NCI-H1092 treated with DMSO at 0.1 percent for 48 hours (cell line): ENCODE measurements at regions not wholly inside any gene's neighbourhood (a gene's known extent, or its start where the extent isn't known, plus 50 kb on each side); places are given as distances from the start of the nearest gene placed in this dataset.

Experiments used
- DNase-seq: peaks from one replicate; lab custom pipeline; 2025; lab: John Stamatoyannopoulos, UW

GRCh38 chr3:166205158-166205557 is 367.9 kb upstream of the BCHE start:
- no peak for DNase-seq

GRCh38 chr3:166201476-166201875 is 364.3 kb upstream of the BCHE start:
- no peak for DNase-seq

DNA sequence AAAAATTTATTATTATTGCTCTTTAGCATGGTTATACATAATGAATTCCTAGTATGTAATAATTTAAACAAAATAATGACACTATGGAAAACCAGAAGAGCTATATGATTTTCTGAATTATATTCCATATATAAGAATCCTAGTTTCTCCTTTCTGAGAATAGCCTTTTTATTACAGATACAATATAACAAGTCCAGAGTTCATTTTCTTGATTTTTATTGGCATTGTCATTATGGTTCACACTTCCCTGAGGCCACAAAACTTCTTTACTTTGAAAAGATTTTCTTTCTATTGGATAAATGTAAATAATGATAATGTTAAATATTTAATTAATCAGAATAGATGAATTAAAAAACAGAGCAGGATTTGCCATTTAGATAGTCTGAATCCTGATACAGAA is 362.3 kb upstream of the BCHE start:
- no peak for DNase-seq

- no peak for DNase-seq
These were observed 358.6 kb upstream of the BCHE start for GRCh38 chr3:166195808-166196207.

DNA sequence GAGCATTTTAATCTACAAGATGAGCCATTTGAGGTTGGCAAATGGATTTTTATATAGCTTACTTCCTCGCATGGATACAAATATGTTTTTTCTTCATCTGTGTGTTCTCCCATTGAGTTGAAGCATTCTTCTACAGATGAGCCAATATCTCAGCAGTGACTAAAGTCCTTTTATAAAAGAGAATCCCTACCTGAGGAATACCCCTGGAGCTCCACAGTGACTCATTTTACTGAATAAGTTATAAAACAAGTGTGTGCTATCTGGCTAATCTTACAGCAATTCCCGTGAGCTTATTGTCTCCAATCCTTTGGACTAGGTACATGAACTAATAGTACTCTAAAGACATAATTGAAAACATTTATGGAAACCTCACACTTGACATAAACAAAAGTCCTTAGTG is 354.2 kb upstream of the BCHE start:
- DNase-seq, result no peak

- no peak for DNase-seq
These were observed 353.1 kb upstream of the BCHE start for GRCh38 chr3:166190360-166190759.

GRCh38 chr3:166187237-166187636 is 350.0 kb upstream of the BCHE start:
- no peak for DNase-seq

GRCh38 chr3:166186003-166186402 is 348.8 kb upstream of the BCHE start:
- no peak for DNase-seq

DNA sequence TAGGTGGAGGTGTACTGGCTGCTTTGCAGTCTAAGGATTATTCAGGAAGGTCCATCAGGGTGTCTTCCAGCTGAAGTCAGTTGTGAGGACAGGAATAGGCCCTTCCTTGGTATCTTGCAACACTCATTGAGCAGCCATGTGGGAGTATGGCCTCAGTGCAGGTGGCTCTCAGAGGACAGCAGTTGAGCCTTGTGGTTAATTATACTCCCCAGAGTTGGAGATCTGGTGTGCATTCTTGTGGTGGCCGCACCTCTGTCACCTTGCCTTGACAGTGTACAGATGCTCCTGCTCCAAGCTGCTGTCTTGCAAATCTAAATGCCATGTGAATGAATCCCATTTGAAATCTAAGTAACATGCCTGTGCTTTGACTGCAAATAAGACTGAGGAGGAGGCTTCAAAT is 339.9 kb upstream of the BCHE start:
- no peak for DNase-seq

GRCh38 chr3:166171695-166172094 is 334.5 kb upstream of the BCHE start:
- no peak for DNase-seq

DNA sequence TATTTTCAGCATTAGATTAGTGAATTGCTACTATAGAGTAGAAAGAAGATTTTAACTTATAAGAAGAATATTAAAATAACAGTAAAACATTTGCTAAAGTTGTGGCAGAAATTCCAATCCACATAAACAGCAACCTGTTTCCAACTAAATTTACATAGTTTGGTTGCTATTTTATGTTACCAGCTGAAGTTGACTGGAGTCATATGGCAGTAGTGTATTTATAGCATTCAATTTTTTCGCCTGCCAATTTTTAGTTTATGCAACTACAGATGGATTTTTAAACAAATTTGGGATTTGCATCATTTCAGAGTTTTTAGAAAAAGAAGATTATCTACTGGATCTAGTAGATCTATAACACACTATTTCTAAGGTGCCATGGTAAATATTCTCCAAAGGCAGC is 332.5 kb upstream of the BCHE start:
- DNase-seq, result no peak

DNA sequence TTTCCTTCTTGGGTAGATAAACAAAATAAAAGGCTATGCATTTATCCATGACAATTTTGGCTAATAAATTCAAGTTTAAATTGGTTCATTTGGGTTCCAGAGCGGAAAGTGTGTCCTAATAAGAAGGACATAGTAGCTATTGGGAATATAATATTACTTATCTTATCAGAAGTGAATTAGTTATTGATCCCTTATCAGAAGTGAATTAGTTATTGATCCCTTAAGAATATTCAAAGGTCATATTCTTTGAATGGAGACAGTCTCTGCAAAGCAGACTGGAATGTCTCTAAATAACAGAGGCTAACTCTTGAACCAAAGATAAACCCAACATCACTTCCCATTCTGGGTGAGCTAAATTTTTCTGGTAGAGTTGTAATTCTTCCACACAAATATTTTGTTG is 290.7 kb upstream of the BCHE start:
- DNase-seq, result no peak

GRCh38 chr3:166125179-166125578 is 288.0 kb upstream of the BCHE start:
- DNase-seq, result no peak

GRCh38 chr3:166123576-166123975 is 286.4 kb upstream of the BCHE start:
- no peak for DNase-seq

- no peak for DNase-seq
These were observed 285.9 kb upstream of the BCHE start for GRCh38 chr3:166123088-166123487.

GRCh38 chr3:166118049-166118448 is 280.8 kb upstream of the BCHE start:
- no peak for DNase-seq

DNA sequence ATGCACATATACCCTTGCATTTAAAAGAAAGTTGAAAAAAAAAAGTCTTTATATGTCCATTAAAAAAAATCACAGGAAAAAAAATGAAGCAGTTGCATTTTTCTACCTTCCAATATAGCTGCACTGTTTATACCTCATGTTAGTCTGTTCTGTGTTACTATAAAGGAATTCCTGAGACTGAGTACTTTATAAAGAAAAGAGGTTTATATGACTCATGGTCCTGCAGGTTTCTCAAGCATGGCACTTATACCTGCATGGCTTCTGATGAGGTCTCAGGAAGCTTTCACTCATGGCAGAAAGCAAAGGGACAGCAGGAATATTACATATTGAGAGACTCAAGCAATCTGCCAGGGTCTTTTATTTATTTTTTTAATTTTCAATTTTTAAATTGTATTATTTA is 277.2 kb upstream of the BCHE start:
- no peak for DNase-seq

GRCh38 chr3:166111562-166111961 is 274.3 kb upstream of the BCHE start:
- DNase-seq, result no peak

DNA sequence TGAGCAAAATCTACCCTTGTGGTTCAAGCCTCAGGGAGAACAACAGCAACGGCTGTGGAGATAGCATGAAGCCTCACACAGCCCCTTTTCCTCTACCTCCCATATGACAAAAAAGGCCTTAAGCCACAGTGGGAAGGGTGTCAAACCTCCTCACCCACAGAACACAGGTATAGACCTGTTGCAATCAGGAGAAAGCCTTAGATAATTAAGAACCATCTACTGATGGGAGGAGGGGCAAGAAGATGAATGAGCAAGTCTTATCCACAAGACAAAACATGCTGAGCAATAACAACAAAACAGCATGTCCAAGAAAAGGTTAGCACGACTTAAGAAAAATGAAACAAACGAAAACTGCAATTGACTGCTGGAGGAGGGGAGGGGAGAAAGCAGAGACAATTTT is 272.9 kb upstream of the BCHE start:
- no peak for DNase-seq

- no peak for DNase-seq
These were observed 267.7 kb upstream of the BCHE start for GRCh38 chr3:166104938-166105337.

- no peak for DNase-seq
These were observed 263.5 kb upstream of the BCHE start for GRCh38 chr3:166100730-166101129.

DNA sequence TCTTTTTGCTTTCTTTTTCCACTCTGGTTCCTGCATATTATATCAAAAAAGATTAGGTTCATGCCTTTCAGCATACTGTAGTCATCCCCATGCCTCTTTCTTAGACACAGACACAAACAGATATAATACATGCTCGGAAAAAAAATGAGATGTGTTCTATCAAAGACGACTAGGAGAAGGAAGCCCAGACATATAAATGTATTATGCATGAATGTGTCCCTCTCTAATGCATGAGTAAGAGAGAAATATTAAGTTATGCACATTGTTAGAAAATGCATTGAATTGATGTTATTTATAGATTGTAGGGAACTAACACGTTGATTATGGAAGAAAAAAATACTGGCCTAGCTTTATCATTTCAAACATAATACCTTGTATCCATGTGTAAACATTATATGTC is 252.4 kb upstream of the BCHE start:
- no peak for DNase-seq

DNA sequence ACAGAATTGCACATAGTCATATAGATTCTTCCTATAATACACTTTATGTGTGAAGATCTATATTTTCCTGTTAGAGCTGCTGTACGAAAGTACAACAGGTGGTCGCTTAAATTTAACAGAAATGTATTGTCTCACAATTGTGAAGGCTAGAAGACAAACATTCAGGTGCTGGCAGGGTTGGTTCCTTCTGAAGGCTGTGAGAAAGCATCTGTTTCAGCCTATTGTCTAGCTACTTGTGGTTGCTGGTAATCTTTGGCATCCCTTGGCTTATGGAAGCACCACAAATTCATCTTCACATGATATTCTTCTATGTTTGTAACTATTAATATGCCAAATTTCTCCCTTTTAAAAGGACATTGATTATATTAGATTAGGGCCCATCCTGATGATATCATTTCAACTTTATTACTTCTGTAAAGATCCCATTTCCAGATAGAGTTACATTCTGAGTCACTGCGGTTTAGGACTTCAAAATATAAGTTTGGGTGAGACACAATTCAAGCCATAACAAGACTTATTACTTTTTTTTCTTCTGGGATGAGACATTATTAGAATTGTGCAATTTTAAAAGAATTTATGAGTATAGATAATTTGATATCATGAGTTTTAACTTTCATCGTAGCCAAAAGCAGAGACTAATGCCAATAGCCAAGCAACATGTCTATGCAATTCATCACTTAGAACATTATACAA is 248.1 kb upstream of the BCHE start:
- DNase-seq, result no peak

GRCh38 chr3:166080096-166080495 is 242.9 kb upstream of the BCHE start:
- DNase-seq, result no peak

GRCh38 chr3:166071831-166072230 is 234.6 kb upstream of the BCHE start:
- no peak for DNase-seq
